Omental fat pad (tissue), 3 donors: ENCODE measurements at regions not wholly inside any gene's neighbourhood (a gene's known extent, or its start where the extent isn't known, plus 50 kb on each side); places are given as distances from the start of the nearest gene placed in this dataset.

ENCODE experiments used
- ATAC-seq: fragments of 150-250 bp; one replicate; pipeline ENCODE4 v1.9.1; 2016; ENCODE audit warnings: mild to moderate bottlenecking, moderate library complexity; ENCODE audit not compliant: low FRiP score
- DNase-seq: peaks from one replicate; pipeline ENCODE4 v3.0.0-alpha.2; 2019; ENCODE audit warnings: low spot score
- CTCF ChIP-seq, 3 donors: fragments of 450-650 bp; IDR thresholded peaks; one replicate each; pipeline ENCODE4 v1.5.1; 2016 to 2017; ENCODE audit warnings: antibody characterized with exemption in 3 of 3, mild to moderate bottlenecking in 3 of 3, moderate library complexity in 2 of 3

GRCh38 chr2:142786918-142787702 lies 90.4 kb upstream of the KYNU start:
- ATAC-seq, result no peak

GRCh38 chr2:142782942-142783443 lies 94.5 kb upstream of the KYNU start:
- TF ChIP-seq CTCF (IDR thresholded peaks at IDR 0.05), result no peak
- no peak for ATAC-seq
- no peak for DNase-seq

More at GRCh38 chr2:142786918-142787702, 90.4 kb upstream of the KYNU start:
- no peak for DNase-seq
- no peak for TF ChIP-seq CTCF (IDR thresholded peaks at IDR 0.05)

- ATAC-seq (no peak), DNase-seq (no peak)
- TF ChIP-seq CTCF (IDR thresholded peaks at IDR 0.05), result no peak
Measured at GRCh38 chr2:142781146-142781545, 96.3 kb upstream of the KYNU start.

GRCh38 chr2:142778289-142778688 lies 99.2 kb upstream of the KYNU start:
- ATAC-seq (no peak), DNase-seq (no peak)
- TF ChIP-seq CTCF (IDR thresholded peaks at IDR 0.05), result no peak

GRCh38 chr2:142777742-142778141 lies 99.7 kb upstream of the KYNU start:
- no peak for TF ChIP-seq CTCF (IDR thresholded peaks at IDR 0.05)
- ATAC-seq (no peak), DNase-seq (no peak)

GRCh38 chr2:142769761-142770160 lies 107.7 kb upstream of the KYNU start:
- no peak for ATAC-seq
- no peak for TF ChIP-seq CTCF (IDR thresholded peaks at IDR 0.05)
- no peak for DNase-seq

GRCh38 chr2:142767847-142768246 lies 109.6 kb upstream of the KYNU start:
- DNase-seq, result no peak
- ATAC-seq, result no peak
- no peak for TF ChIP-seq CTCF (IDR thresholded peaks at IDR 0.05)
